IMR-90 (cell line): ENCODE measurements at regions not wholly inside any gene's neighbourhood (a gene's known extent, or its start where the extent isn't known, plus 50 kb on each side); places are given as distances from the start of the nearest gene placed in this dataset.

ENCODE experiments used
- ATAC-seq: fragments of 200-7000 bp; cut with Tn5 transposase; 2 replicates; pipeline ENCODE4 v1.9.1; 2020; ENCODE audit warnings: low read depth, mild to moderate bottlenecking, moderate library complexity
- BruUV-seq: library from RNA; stranded (reverse); fragments of 400-500 nt; replicated peaks from 2 replicates; lab custom pipeline; 2021; lab: Mats Ljungman, UMichigan
- CTCF ChIA-PET: fragments of 300-600 bp; formaldehyde crosslinking; extraction: SDS; loops from one replicate; lab custom pipeline; 2021; ENCODE audit warnings: antibody characterized with exemption; lab: Yijun Ruan, JAX
- POLR2A ChIA-PET: fragments of 300-600 bp; sonication (Branson Sonifier 250); formaldehyde crosslinking; loops from one replicate; lab custom pipeline; 2022; ENCODE audit warnings: antibody characterized with exemption; ENCODE audit not compliant: unreplicated experiment; lab: Charles Lee
- DNase-seq: peaks from one replicate; pipeline ENCODE4 v3.0.0; 2013
- H2AFZ ChIP-seq: replicated peaks from 2 replicates; pipeline ENCODE3; 2013; ENCODE audit warnings: low read length, mild to moderate bottlenecking; ENCODE audit not compliant: poor library complexity
- H2AK5ac ChIP-seq: 2 replicates; pipeline ENCODE4 v1.6.1; 2013; ENCODE audit warnings: low read depth, low read length, inconsistent platforms
- H2AK9ac ChIP-seq: replicated peaks from 2 replicates; pipeline ENCODE3; 2013; ENCODE audit warnings: mild to moderate bottlenecking, low read depth, low read length, moderate library complexity; ENCODE audit not compliant: poor library complexity
- H2BK120ac ChIP-seq: 2 replicates; pipeline ENCODE4 v1.6.1; 2013; ENCODE audit warnings: low read depth, low read length, inconsistent platforms
- H2BK15ac ChIP-seq: 3 replicates; pipeline ENCODE4 v1.6.1; 2013; ENCODE audit warnings: low read depth, low read length, inconsistent platforms
- H2BK20ac ChIP-seq: 2 replicates; pipeline ENCODE4 v1.6.1; 2013; ENCODE audit warnings: low read depth, mild to moderate bottlenecking, inconsistent platforms, low read length, moderate library complexity
- H2BK5ac ChIP-seq: 2 replicates; pipeline ENCODE4 v1.6.1; 2013; ENCODE audit warnings: mild to moderate bottlenecking, low read depth, low read length, inconsistent platforms; ENCODE audit not compliant: poor library complexity, severe bottlenecking
- H3K14ac ChIP-seq: replicated peaks from 2 replicates; pipeline ENCODE4 v1.6.1; 2013; ENCODE audit warnings: low read depth, low read length, inconsistent platforms
- H3K18ac ChIP-seq: 2 replicates; pipeline ENCODE4 v1.6.1; 2013; ENCODE audit warnings: low read depth, low read length, control low read depth
- H3K23ac ChIP-seq: 2 replicates; pipeline ENCODE4 v1.6.1; 2013; ENCODE audit warnings: low read depth, low read length, inconsistent platforms
- H3K27ac ChIP-seq: 2 replicates; pipeline ENCODE4 v1.5.1; 2013; ENCODE audit warnings: mild to moderate bottlenecking, control low read depth, low read length; ENCODE audit not compliant: insufficient read depth
- H3K27me3 ChIP-seq: 2 replicates; pipeline ENCODE4 v1.6.1; 2013; ENCODE audit warnings: low read length; ENCODE audit not compliant: control insufficient read depth, insufficient read depth
- H3K36me3 ChIP-seq: 2 replicates; pipeline ENCODE4 v1.6.1; 2013; ENCODE audit warnings: low read length, mixed read lengths; ENCODE audit not compliant: control insufficient read depth, insufficient read depth
- H3K4ac ChIP-seq: 2 replicates; pipeline ENCODE4 v1.6.1; 2013; ENCODE audit warnings: low read depth, low read length, inconsistent platforms
- H3K4me1 ChIP-seq: 2 replicates; pipeline ENCODE4 v1.6.1; 2013; ENCODE audit warnings: low read length, mixed read lengths; ENCODE audit not compliant: control insufficient read depth, insufficient read depth
- H3K4me2 ChIP-seq: 2 replicates; pipeline ENCODE4 v1.6.1; 2013; ENCODE audit warnings: low read depth, mild to moderate bottlenecking, control low read depth, low read length, moderate library complexity
- H3K4me3 ChIP-seq: 2 replicates; pipeline ENCODE4 v1.5.1; 2013; ENCODE audit warnings: low read depth, mild to moderate bottlenecking, control low read depth, low read length, moderate library complexity; ENCODE audit not compliant: insufficient read depth
- H3K56ac ChIP-seq: 2 replicates; pipeline ENCODE4 v1.6.1; 2013; ENCODE audit warnings: low read length, inconsistent platforms; ENCODE audit not compliant: insufficient read depth; ENCODE audit errors: extremely low read depth
- H3K79me1 ChIP-seq, 2 experiments: 2 replicates each; pipeline ENCODE4 v1.6.1; 2013; ENCODE audit warnings: low read length in 2 of 2, inconsistent platforms in 1 of 2, low read depth in 1 of 2
- H3K9ac ChIP-seq: 2 replicates; pipeline ENCODE4 v1.6.1; 2013; ENCODE audit warnings: low read depth, low read length, control low read depth
- H3K9me1 ChIP-seq: 2 replicates; pipeline ENCODE4 v1.6.1; 2013; ENCODE audit warnings: low read length, inconsistent platforms; ENCODE audit not compliant: insufficient read depth
- H3K9me3 ChIP-seq: 2 replicates; pipeline ENCODE4 v1.6.1; 2013; ENCODE audit warnings: low read length; ENCODE audit not compliant: control insufficient read depth, insufficient read depth
- H4K20me1 ChIP-seq: 2 replicates; pipeline ENCODE4 v1.6.1; 2013; ENCODE audit warnings: low read length, inconsistent platforms; ENCODE audit not compliant: insufficient read depth
- H4K5ac ChIP-seq: 2 replicates; pipeline ENCODE4 v1.6.1; 2013; ENCODE audit warnings: mild to moderate bottlenecking, low read depth, low read length, control low read depth
- H4K8ac ChIP-seq, 2 experiments: 2 replicates each; pipeline ENCODE4 v1.6.1; 2013; ENCODE audit warnings: low read depth in 2 of 2, low read length in 2 of 2, control low read depth in 1 of 2, inconsistent platforms in 1 of 2
- H4K91ac ChIP-seq: 2 replicates; pipeline ENCODE4 v1.6.1; 2013; ENCODE audit warnings: low read depth, low read length, inconsistent platforms; ENCODE audit not compliant: insufficient read depth
- BHLHE40 ChIP-seq: fragments of 150-350 bp; IDR thresholded peaks from 2 replicates; pipeline ENCODE4 v1.6.1; 2016; ENCODE audit warnings: mild to moderate bottlenecking, low read depth, low read length
- CEBPB ChIP-seq: IDR thresholded peaks from 2 replicates; pipeline ENCODE4 v1.6.1; 2012; ENCODE audit warnings: low read depth, low read length, improper control_type of control experiment
- CHD1 ChIP-seq: IDR thresholded peaks from 2 replicates; pipeline ENCODE4 v1.6.1; 2012; ENCODE audit warnings: low read depth, low read length, improper control_type of control experiment
- FOS ChIP-seq: fragments of 150-350 bp; IDR thresholded peaks from 2 replicates; pipeline ENCODE4 v1.6.1; 2016; ENCODE audit warnings: low read depth, low read length
- MAFK ChIP-seq: IDR thresholded peaks from 2 replicates; pipeline ENCODE4 v1.6.1; 2012; ENCODE audit warnings: low read depth, low read length, improper control_type of control experiment
- MAZ ChIP-seq: IDR thresholded peaks from 2 replicates; pipeline ENCODE4 v1.6.1; 2012; ENCODE audit warnings: low read depth, mild to moderate bottlenecking, low read length, improper control_type of control experiment, moderate library complexity, borderline replicate concordance
- MXI1 ChIP-seq: IDR thresholded peaks from 2 replicates; pipeline ENCODE4 v1.6.1; 2012; ENCODE audit warnings: low read depth, mild to moderate bottlenecking, low read length, moderate library complexity, borderline replicate concordance
- NFE2L2 ChIP-seq: fragments of 150-350 bp; IDR thresholded peaks from 2 replicates; pipeline ENCODE4 v1.6.1; 2016; ENCODE audit warnings: low read depth, mild to moderate bottlenecking, low read length
- POLR2A ChIP-seq: IDR thresholded peaks from 2 replicates; pipeline ENCODE4 v1.6.1; 2012; ENCODE audit warnings: mild to moderate bottlenecking, low read depth, low read length
- RAD21 ChIP-seq: IDR thresholded peaks from 2 replicates; pipeline ENCODE4 v1.6.1; 2012; ENCODE audit warnings: low read length, improper control_type of control experiment
- RCOR1 ChIP-seq: IDR thresholded peaks from 2 replicates; pipeline ENCODE4 v1.6.1; 2012; ENCODE audit warnings: mild to moderate bottlenecking, low read length, improper control_type of control experiment; ENCODE audit not compliant: insufficient replicate concordance
- RFX5 ChIP-seq: IDR thresholded peaks from 2 replicates; pipeline ENCODE4 v1.8.0; 2012; ENCODE audit warnings: low read depth, mild to moderate bottlenecking, low read length, moderate library complexity
- SMC3 ChIP-seq: fragments of 150-350 bp; IDR thresholded peaks from 2 replicates; pipeline ENCODE4 v1.6.1; 2016; ENCODE audit warnings: low read depth, mild to moderate bottlenecking, antibody characterized with exemption, low read length, moderate library complexity
- USF2 ChIP-seq: fragments of 150-350 bp; IDR thresholded peaks from 2 replicates; pipeline ENCODE4 v1.6.1; 2017; ENCODE audit warnings: mild to moderate bottlenecking, antibody characterized with exemption, low read length, low read depth
- whole genome bisulfite sequencing, 2 experiments: methylation state at CpG; one replicate each; pipeline versions ENCODE4 v1.1.5 to v1.1.7; 2013; ENCODE audit warnings: missing lambda C conversion rate in 2 of 2; ENCODE audit not compliant: insufficient read length in 1 of 2; ENCODE audit errors: extremely low coverage in 2 of 2; 5-methylcytosine and 5-hydroxymethylcytosine counted together
- dilution Hi-C: fragments of 300-500 bp; cut with HindIII; formaldehyde crosslinking; loops from one replicate; pipeline ENCODE4 v1.14.3; 2018; ENCODE audit warnings: low sequenced_read_pairs; ENCODE audit not compliant: unreplicated experiment
- in situ Hi-C: fragments of 300-500 bp; cut with MboI; formaldehyde crosslinking; loops from 3 replicates; pipeline ENCODE4 v1.14.3; 2019; ENCODE audit warnings: low sequenced_read_pairs, inconsistent platforms, mixed read lengths
- intact Hi-C: fragments of 100-400 bp; cut with micrococcal nuclease; formaldehyde crosslinking; loops from 2 replicates; pipeline ENCODE4 v1.10.0; 2022
- TF ChIP-seq, protein P1 (sequence below): conservative IDR thresholded peaks from 2 replicates; pipeline ENCODE4 v1.5.1; 2012; ENCODE audit warnings: mild to moderate bottlenecking, low read depth, low read length, improper control_type of control experiment
- TF ChIP-seq, protein P2 (sequence below): fragments of 150-350 bp; IDR thresholded peaks from 2 replicates; pipeline ENCODE4 v1.6.1; 2016; ENCODE audit warnings: low read depth, mild to moderate bottlenecking, low read length, moderate library complexity, borderline replicate concordance

DNA sequence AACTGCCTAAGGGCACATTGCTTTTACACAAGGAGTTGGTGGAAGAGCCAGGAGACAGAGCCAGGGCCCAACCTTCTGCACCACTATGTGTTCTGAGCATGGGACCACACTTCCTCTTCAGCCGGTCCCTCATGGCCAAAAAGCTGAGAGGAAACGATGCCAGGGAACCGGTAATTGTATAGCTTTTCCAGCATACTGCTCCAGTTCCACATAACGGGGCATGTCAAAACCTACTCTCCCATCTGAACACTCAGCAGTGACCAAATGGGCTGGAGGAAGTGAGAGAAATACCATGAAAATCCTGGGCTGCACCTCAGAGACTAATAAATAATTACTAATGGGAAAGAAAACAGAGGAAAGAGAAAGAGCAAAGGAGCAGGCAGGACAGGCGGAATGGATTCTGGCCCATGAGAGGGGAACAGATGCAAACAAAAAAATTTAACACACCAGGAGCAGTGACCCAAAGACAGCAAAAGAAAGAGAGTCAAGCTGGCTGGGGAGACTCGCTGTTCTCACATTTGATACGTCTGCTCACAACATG is 52.0 kb upstream of the BMP2 start:
- CTCF ChIA-PET, result no interaction called here
- Histone ChIP-seq H4K8ac (no peak overlapping the region), H3K9ac (no peak overlapping the region), H3K18ac (no peak overlapping the region), H3K27ac (no peak overlapping the region), H3K4me3 (no peak overlapping the region), H2BK20ac (no peak overlapping the region), H3K27me3 (peaks cover 2% of the 10 kb centered on the region), H3K9me1 (no peaks in the 10 kb centered on the region), H3K79me1 (no peaks in the 10 kb centered on the region), H2BK120ac (no peak overlapping the region), H4K5ac (no peak overlapping the region), H3K4me2 (no peak overlapping the region), H2AK9ac (no peak overlapping the region), H4K91ac (no peak overlapping the region), H3K23ac (no peak overlapping the region), H3K36me3 (no peaks in the 10 kb centered on the region), H2AK5ac (no peak overlapping the region), H3K4ac (no peak overlapping the region), H3K9me3 (peaks cover 2% of the 10 kb centered on the region; the same call in 1 of the 2 replicates), H2BK5ac (no peak overlapping the region), H3K56ac (no peak overlapping the region), H2BK15ac (no peak overlapping the region), H2AFZ (no peak overlapping the region), H4K20me1 (no peaks in the 10 kb centered on the region), H3K14ac (no peak overlapping the region), H3K4me1 (peaks cover under 1% of the 10 kb centered on the region; the same call in 1 of the 2 replicates)
- POLR2A ChIA-PET, result no interaction called here
- in situ Hi-C loops, result no loop called here
- intact Hi-C loops, result no loop called here
- no peak for TF ChIP-seq MXI1
- TF ChIP-seq, protein P1, sequence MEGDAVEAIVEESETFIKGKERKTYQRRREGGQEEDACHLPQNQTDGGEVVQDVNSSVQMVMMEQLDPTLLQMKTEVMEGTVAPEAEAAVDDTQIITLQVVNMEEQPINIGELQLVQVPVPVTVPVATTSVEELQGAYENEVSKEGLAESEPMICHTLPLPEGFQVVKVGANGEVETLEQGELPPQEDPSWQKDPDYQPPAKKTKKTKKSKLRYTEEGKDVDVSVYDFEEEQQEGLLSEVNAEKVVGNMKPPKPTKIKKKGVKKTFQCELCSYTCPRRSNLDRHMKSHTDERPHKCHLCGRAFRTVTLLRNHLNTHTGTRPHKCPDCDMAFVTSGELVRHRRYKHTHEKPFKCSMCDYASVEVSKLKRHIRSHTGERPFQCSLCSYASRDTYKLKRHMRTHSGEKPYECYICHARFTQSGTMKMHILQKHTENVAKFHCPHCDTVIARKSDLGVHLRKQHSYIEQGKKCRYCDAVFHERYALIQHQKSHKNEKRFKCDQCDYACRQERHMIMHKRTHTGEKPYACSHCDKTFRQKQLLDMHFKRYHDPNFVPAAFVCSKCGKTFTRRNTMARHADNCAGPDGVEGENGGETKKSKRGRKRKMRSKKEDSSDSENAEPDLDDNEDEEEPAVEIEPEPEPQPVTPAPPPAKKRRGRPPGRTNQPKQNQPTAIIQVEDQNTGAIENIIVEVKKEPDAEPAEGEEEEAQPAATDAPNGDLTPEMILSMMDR, result no peak
- TF ChIP-seq, protein P2, sequence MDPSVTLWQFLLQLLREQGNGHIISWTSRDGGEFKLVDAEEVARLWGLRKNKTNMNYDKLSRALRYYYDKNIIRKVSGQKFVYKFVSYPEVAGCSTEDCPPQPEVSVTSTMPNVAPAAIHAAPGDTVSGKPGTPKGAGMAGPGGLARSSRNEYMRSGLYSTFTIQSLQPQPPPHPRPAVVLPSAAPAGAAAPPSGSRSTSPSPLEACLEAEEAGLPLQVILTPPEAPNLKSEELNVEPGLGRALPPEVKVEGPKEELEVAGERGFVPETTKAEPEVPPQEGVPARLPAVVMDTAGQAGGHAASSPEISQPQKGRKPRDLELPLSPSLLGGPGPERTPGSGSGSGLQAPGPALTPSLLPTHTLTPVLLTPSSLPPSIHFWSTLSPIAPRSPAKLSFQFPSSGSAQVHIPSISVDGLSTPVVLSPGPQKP, result no peak
- no peak for TF ChIP-seq CEBPB
- no peak for TF ChIP-seq MAFK
- no peak for TF ChIP-seq SMC3
- TF ChIP-seq RAD21, result no peak
- TF ChIP-seq RFX5, result no peak
- no peak for TF ChIP-seq CHD1
- TF ChIP-seq RCOR1, result no peak
- TF ChIP-seq NFE2L2, result no peak
- no peak for TF ChIP-seq USF2
- TF ChIP-seq MAZ, result no peak
- no peak for TF ChIP-seq BHLHE40
- no peak for TF ChIP-seq FOS
- TF ChIP-seq POLR2A, result no peak
- BruUV-seq, result no TSS peak
- WGBS, 2 experiments, result 75% methylated on average over 2 of the region's 7 CpGs; no CpG with 5 or more reads in 1 of the 2 experiments
- dilution Hi-C loops, result no loop called here
- ATAC-seq (no peak), DNase-seq (no peak)
